AG04450 (cell line): ENCODE measurements at regions not wholly inside any gene's neighbourhood (a gene's known extent, or its start where the extent isn't known, plus 50 kb on each side); places are given as distances from the start of the nearest gene placed in this dataset.

ENCODE experiments used
- CTCF ChIA-PET: fragments of 300-600, 350-600 bp; formaldehyde crosslinking; extraction: SDS; loops from one replicate; lab custom pipeline; 2022; ENCODE audit warnings: antibody characterized with exemption, inconsistent platforms; lab: Charles Lee
- POLR2A ChIA-PET: fragments of 350-600 bp; formaldehyde crosslinking; extraction: SDS; loops from one replicate; lab custom pipeline; 2021; ENCODE audit warnings: antibody characterized with exemption, inconsistent platforms; lab: Yijun Ruan, JAX
- DNase-seq: peaks from one replicate; pipeline ENCODE4 v3.0.0-alpha.2; 2011; ENCODE audit warnings: low read depth, low spot score
- H3K27ac ChIP-seq: one replicate; pipeline ENCODE4 v1.5.1; 2012; ENCODE audit warnings: low read depth, low read length, control low read depth
- H3K27me3 ChIP-seq: one replicate; pipeline ENCODE4 v1.6.0; 2012; ENCODE audit warnings: low read length; ENCODE audit not compliant: control insufficient read depth, insufficient read depth
- H3K4me3 ChIP-seq: 2 replicates; pipeline ENCODE4 v1.5.1; 2011; ENCODE audit warnings: mild to moderate bottlenecking, low read depth, low read length, control low read depth
- H3K9me3 ChIP-seq: 2 replicates; pipeline ENCODE4 v1.5.1; 2012; ENCODE audit warnings: low read length; ENCODE audit not compliant: control insufficient read depth, insufficient read depth
- TF ChIP-seq, protein P1 (sequence below): IDR thresholded peaks from 2 replicates; pipeline ENCODE4 v1.5.1; 2011; ENCODE audit warnings: low read depth, low read length, control low read depth, inconsistent platforms

DNA sequence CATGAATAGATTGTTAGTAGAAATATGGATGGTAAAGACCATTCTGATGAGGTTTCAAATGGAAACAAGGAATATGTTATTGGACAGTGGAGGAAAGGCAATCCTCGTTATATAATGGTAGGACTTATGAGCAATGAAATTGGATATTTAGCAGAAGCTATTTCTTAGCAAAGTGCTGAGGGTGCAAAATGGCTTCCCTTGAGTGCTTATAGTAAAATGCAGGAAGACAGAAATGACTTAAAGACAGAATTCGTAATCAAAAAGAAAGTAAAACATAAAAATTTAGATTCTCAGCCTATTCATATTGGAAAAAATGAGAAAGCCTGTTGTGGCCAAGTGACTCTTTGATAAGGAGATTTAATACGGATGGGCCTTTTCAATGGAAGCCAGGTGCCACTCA lies 102.1 kb upstream of the ADRA1B start:
- ChIA-PET POLR2A (no interaction called here), CTCF (no interaction called here)
- TF ChIP-seq, protein P1, sequence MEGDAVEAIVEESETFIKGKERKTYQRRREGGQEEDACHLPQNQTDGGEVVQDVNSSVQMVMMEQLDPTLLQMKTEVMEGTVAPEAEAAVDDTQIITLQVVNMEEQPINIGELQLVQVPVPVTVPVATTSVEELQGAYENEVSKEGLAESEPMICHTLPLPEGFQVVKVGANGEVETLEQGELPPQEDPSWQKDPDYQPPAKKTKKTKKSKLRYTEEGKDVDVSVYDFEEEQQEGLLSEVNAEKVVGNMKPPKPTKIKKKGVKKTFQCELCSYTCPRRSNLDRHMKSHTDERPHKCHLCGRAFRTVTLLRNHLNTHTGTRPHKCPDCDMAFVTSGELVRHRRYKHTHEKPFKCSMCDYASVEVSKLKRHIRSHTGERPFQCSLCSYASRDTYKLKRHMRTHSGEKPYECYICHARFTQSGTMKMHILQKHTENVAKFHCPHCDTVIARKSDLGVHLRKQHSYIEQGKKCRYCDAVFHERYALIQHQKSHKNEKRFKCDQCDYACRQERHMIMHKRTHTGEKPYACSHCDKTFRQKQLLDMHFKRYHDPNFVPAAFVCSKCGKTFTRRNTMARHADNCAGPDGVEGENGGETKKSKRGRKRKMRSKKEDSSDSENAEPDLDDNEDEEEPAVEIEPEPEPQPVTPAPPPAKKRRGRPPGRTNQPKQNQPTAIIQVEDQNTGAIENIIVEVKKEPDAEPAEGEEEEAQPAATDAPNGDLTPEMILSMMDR, result no peak
- Histone ChIP-seq H3K4me3 (no peak overlapping the region), H3K27ac (no peak overlapping the region), H3K9me3 (no peaks in the 10 kb centered on the region), H3K27me3 (peaks cover 3% of the 10 kb centered on the region)
- no peak for DNase-seq

DNA sequence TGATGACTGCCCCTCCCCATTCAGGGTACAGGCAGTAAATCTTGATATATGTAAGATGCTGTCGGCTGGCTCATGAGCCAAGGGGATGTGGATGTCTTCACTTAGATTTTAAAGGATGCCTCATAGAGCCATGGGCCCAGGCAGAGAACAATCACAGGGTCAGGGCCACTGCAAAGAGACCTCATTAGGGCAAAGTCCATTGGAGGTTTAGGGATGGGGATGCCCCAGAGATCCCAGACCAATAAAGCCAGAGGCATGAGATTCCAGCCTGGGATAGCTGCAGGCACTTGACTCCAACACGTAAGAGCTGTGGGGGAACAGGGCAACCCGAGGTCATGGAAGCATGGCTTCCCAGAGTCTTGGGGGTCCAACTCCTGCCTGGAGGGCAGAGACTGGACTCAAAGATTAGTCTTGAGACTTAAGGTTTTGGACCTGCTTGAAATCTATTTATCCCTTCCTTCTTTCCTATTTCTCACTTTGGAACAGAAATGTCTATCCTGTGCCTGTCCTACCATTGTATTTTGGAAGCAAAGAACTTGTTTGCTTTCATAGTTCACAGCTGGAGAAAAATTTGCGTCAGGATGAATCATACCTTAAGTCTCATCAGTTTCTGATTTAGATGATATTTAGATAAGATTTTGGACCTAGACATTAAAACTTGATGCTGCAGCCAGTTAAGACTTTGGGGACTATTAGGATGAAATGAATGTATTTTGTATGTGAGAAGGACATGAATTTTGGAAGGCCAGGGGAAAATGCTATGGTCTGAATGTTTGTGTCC lies 101.3 kb upstream of the ADRA1B start:
- H3K4me3 ChIP-seq, result no peak overlapping the region
- no peaks in the 10 kb centered on the region for H3K9me3 ChIP-seq
- TF ChIP-seq, protein P1, result no peak
- no peak overlapping the region for H3K27ac ChIP-seq
- no peak for DNase-seq
- ChIA-PET CTCF (no interaction called here), POLR2A (no interaction called here)
- H3K27me3 ChIP-seq, result peaks cover 3% of the 10 kb centered on the region

DNA sequence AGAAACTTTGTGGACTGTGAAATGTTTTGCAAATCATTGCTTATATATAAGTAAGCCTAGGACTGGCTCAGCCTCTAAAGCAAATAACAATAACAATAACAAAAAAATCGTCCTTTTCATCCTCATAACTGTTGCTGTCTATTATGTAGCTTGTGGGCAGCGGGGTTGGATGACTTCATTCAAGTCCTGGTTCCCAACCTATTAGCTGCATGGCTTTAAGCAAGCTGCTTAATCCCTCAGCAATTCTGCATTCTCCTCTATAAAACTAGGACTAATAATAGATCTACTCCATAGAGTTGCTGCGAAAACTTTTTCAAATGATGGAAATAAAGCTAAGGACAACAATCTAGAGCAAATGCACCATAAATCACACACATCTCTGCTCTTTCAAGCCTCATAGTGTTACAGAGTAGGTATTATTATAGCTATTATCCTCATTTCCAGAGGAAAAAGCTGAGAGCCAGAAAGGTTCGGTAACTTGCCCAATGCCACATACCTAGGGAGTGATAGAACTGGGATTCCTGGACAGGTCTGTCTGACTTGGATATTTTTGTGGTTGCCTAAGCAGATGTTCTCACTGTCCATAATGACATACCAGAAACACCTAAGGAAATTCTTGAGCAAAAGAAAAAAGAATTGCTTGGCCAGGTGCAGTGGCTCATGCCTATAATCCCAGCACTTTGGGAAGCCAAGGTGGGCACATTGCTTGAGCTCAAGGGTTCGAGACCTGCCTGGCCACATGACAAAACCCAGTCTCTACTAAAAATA lies 98.8 kb upstream of the ADRA1B start:
- TF ChIP-seq, protein P1, result no peak
- Histone ChIP-seq H3K9me3 (no peaks in the 10 kb centered on the region), H3K4me3 (no peak overlapping the region), H3K27ac (no peak overlapping the region), H3K27me3 (no peaks in the 10 kb centered on the region)
- DNase-seq, result no peak
- POLR2A ChIA-PET, result no interaction called here
- CTCF ChIA-PET, result no interaction called here

DNA sequence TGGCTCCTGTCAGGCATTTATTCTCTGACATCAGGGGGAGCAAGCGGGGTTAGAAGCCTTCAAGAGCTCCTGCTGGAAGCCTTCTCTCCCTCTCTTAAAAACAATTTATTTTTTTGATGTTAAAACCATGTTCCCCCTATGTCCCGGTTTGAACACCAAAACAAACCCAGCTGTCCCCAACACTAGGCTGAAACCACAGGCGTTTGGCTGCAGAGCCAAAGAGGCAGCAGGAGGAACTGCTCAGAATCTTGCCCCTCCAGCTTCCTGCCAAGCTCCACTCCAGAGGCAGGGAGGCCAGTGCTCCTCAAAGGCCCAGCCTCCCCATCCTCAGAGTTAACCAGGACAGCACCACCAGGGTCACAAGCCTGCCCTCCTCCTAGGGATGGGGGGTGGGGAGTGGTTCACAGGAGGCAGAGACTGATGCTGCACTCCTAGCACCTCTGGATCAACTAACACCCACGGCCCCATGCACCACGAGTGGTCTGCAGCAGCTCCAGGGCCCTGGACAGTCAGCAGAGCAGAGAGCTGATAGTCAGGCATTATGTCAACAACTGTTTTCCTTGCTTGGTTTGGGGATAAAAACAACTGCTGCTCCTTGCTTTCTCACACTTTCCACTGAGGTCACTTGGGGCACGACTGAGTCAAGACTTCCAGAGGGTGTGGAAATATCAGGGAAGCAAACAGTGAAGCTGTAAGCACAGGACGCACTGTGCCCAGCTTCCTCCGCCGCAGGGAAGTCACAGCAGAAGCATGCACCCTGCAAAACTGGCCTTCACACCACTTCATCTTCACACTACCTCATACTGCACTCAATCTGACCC lies 96.5 kb upstream of the ADRA1B start:
- ChIA-PET POLR2A (no interaction called here), CTCF (interaction anchor here (0.6 to 2.0 kb wide), 3 partner anchors 167 to 572 kb away, joined by 3 to 16 read pairs (median 4); no protein-coding TSS in a partner anchor)
- Histone ChIP-seq H3K4me3 (no peak overlapping the region), H3K9me3 (no peaks in the 10 kb centered on the region), H3K27me3 (no peaks in the 10 kb centered on the region), H3K27ac (no peak overlapping the region)
- TF ChIP-seq, protein P1, result no peak
- no peak for DNase-seq
